Neural progenitor cell (in vitro differentiated cells): ENCODE measurements at regions not wholly inside any gene's neighbourhood (a gene's known extent, or its start where the extent isn't known, plus 50 kb on each side); places are given as distances from the start of the nearest gene placed in this dataset.

Experiments
- DNase-seq: peaks from one replicate; pipeline ENCODE4 v3.0.0-alpha.2; 2016; ENCODE audit warnings: low spot score
- H2AFZ ChIP-seq: fragments of 200-600 bp; sonication (generic); replicated peaks from 2 replicates; pipeline ENCODE4 v1.6.1; 2016; ENCODE audit warnings: antibody characterized with exemption
- H3F3A ChIP-seq: fragments of 200-600 bp; sonication (generic); 2 replicates; pipeline ENCODE4 v1.6.1; 2016; ENCODE audit warnings: antibody characterized with exemption, low read depth
- H3K27ac ChIP-seq: fragments of 200-600 bp; sonication (generic); 2 replicates; pipeline ENCODE4 v1.5.1; 2016; ENCODE audit warnings: mild to moderate bottlenecking
- H3K27me3 ChIP-seq: fragments of 200-600 bp; sonication (generic); 2 replicates; pipeline ENCODE4 v1.6.1; 2016; ENCODE audit warnings: mild to moderate bottlenecking, moderate library complexity
- H3K36me3 ChIP-seq: fragments of 200-600 bp; sonication (generic); 2 replicates; pipeline ENCODE4 v1.5.1; 2016
- H3K4me1 ChIP-seq: fragments of 200-600 bp; sonication (generic); 2 replicates; pipeline ENCODE4 v1.6.1; 2016; ENCODE audit warnings: mixed run types
- H3K4me2 ChIP-seq: fragments of 200-600 bp; sonication (generic); 2 replicates; pipeline ENCODE4 v1.6.1; 2016
- H3K4me3 ChIP-seq: fragments of 200-600 bp; sonication (generic); 2 replicates; pipeline ENCODE4 v1.5.1; 2016
- H3K79me2 ChIP-seq: fragments of 200-600 bp; sonication (generic); 2 replicates; pipeline ENCODE4 v1.6.1; 2016; ENCODE audit warnings: low read depth
- H3K9ac ChIP-seq: fragments of 200-600 bp; sonication (generic); 2 replicates; pipeline ENCODE4 v1.6.1; 2016
- H3K9me3 ChIP-seq: fragments of 200-600 bp; sonication (generic); 2 replicates; pipeline ENCODE4 v1.5.1; 2016; ENCODE audit warnings: low read depth
- H4K20me1 ChIP-seq: fragments of 200-600 bp; sonication (generic); 2 replicates; pipeline ENCODE4 v1.6.1; 2016; ENCODE audit warnings: low read depth
- H3K27ac Mint-ChIP-seq: 3 replicates; pipeline ENCODE4 v1.8.0; 2021; ENCODE audit warnings: mixed read lengths
- H3K27me3 Mint-ChIP-seq: 2 replicates; pipeline ENCODE4 v1.8.0; 2022; ENCODE audit warnings: low read depth, mild to moderate bottlenecking, inconsistent platforms, moderate library complexity, mixed read lengths; ENCODE audit not compliant: insufficient read depth
- H3K36me3 Mint-ChIP-seq: 3 replicates; pipeline ENCODE4 v1.8.0; 2021; ENCODE audit warnings: mixed read lengths
- H3K4me1 Mint-ChIP-seq: 3 replicates; pipeline ENCODE4 v1.8.0; 2021; ENCODE audit warnings: mixed read lengths
- H3K4me3 Mint-ChIP-seq: 3 replicates; pipeline ENCODE4 v1.8.0; 2021; ENCODE audit warnings: mild to moderate bottlenecking, moderate library complexity, mixed read lengths
- H3K9me3 Mint-ChIP-seq: 3 replicates; pipeline ENCODE4 v1.8.0; 2020; ENCODE audit warnings: mixed read lengths
- CTCF ChIP-seq: fragments of 200-600 bp; sonication (generic); IDR thresholded peaks from 2 replicates; pipeline ENCODE4 v1.5.1; 2017; ENCODE audit warnings: antibody characterized with exemption, mild to moderate bottlenecking
- EZH2 ChIP-seq: fragments of 200-600 bp; sonication (generic); IDR thresholded peaks from 2 replicates; pipeline ENCODE4 v1.6.1; 2017; ENCODE audit warnings: antibody characterized with exemption, mild to moderate bottlenecking, moderate library complexity
- EZH2phosphoT487 ChIP-seq: fragments of 200-600 bp; sonication (generic); IDR thresholded peaks from 2 replicates; pipeline ENCODE4 v1.6.1; 2017; ENCODE audit warnings: antibody characterized with exemption

GRCh38 chr21:20440338-20440737 lies 557.9 kb upstream of the NCAM2 start:
- Histone ChIP-seq H3F3A (no peaks in the 10 kb centered on the region), H3K4me3 (no peak overlapping the region), H3K4me2 (no peak overlapping the region), H3K4me1 (no peaks in the 10 kb centered on the region), H3K9me3 (no peaks in the 10 kb centered on the region), H3K79me2 (no peaks in the 10 kb centered on the region), H3K36me3 (no peaks in the 10 kb centered on the region), H4K20me1 (no peaks in the 10 kb centered on the region), H3K27ac (no peak overlapping the region), H2AFZ (no peak overlapping the region), H3K9ac (no peak overlapping the region), H3K27me3 (no peaks in the 10 kb centered on the region)
- Mint-ChIP-seq H3K27ac (no peak overlapping the region), H3K9me3 (peaks cover 2% of the 10 kb centered on the region), H3K4me1 (no peaks in the 10 kb centered on the region), H3K4me3 (no peak overlapping the region), H3K27me3 (peaks cover 2% of the 10 kb centered on the region), H3K36me3 (peaks cover 2% of the 10 kb centered on the region)
- DNase-seq, result no peak
- TF ChIP-seq EZH2phosphoT487 (no peak), EZH2 (no peak), CTCF (no peak)

GRCh38 chr21:20443558-20444155 lies 554.6 kb upstream of the NCAM2 start:
- H3K27me3 ChIP-seq, result no peaks in the 10 kb centered on the region
- no peak overlapping the region for H3K4me3 ChIP-seq
- H3K36me3 ChIP-seq, result no peaks in the 10 kb centered on the region
- no peaks in the 10 kb centered on the region for H4K20me1 ChIP-seq
- no peak overlapping the region for H3K4me3 Mint-ChIP-seq
- peaks cover 2% of the 10 kb centered on the region for H3K9me3 Mint-ChIP-seq
- H3K4me2 ChIP-seq, result no peak overlapping the region
- DNase-seq, result peak; percentile 56
- TF ChIP-seq EZH2phosphoT487 (no peak), EZH2 (no peak), CTCF (peak; percentile 76)
- no peaks in the 10 kb centered on the region for H3F3A ChIP-seq
- no peaks in the 10 kb centered on the region for H3K9me3 ChIP-seq
- no peak overlapping the region for H2AFZ ChIP-seq
- no peaks in the 10 kb centered on the region for H3K4me1 ChIP-seq
- H3K4me1 Mint-ChIP-seq, result no peaks in the 10 kb centered on the region
- H3K36me3 Mint-ChIP-seq, result peaks cover 2% of the 10 kb centered on the region
- H3K79me2 ChIP-seq, result no peaks in the 10 kb centered on the region
- H3K27ac Mint-ChIP-seq, result no peak overlapping the region
- H3K9ac ChIP-seq, result no peak overlapping the region
- no peak overlapping the region for H3K27ac ChIP-seq
- H3K27me3 Mint-ChIP-seq, result peaks cover 2% of the 10 kb centered on the region

- H3K4me2 ChIP-seq, result no peak overlapping the region
- no peak overlapping the region for H3K27ac ChIP-seq
- H3K79me2 ChIP-seq, result no peaks in the 10 kb centered on the region
- Mint-ChIP-seq H3K9me3 (peaks cover 2% of the 10 kb centered on the region), H3K4me3 (no peak overlapping the region), H3K36me3 (peaks cover 2% of the 10 kb centered on the region), H3K27me3 (peaks cover 2% of the 10 kb centered on the region), H3K27ac (no peak overlapping the region), H3K4me1 (no peaks in the 10 kb centered on the region)
- DNase-seq, result no peak
- H3F3A ChIP-seq, result no peaks in the 10 kb centered on the region
- H3K4me3 ChIP-seq, result no peak overlapping the region
- H3K36me3 ChIP-seq, result no peaks in the 10 kb centered on the region
- TF ChIP-seq CTCF (no peak), EZH2phosphoT487 (no peak), EZH2 (no peak)
- H3K4me1 ChIP-seq, result no peaks in the 10 kb centered on the region
- no peak overlapping the region for H2AFZ ChIP-seq
- H3K9me3 ChIP-seq, result no peaks in the 10 kb centered on the region
- H3K9ac ChIP-seq, result no peak overlapping the region
- H3K27me3 ChIP-seq, result no peaks in the 10 kb centered on the region
- H4K20me1 ChIP-seq, result no peaks in the 10 kb centered on the region
Observed at GRCh38 chr21:20445971-20446370, 552.2 kb upstream of the NCAM2 start.
